DND-41 (cell line): ENCODE measurements at regions not wholly inside any gene's neighbourhood (a gene's known extent, or its start where the extent isn't known, plus 50 kb on each side); places are given as distances from the start of the nearest gene placed in this dataset.

ENCODE experiments used
- ATAC-seq: fragments of 200-7000 bp; cut with Tn5 transposase; 3 replicates; pipeline ENCODE4 v1.9.1; 2021; ENCODE audit warnings: low read depth; ENCODE audit not compliant: insufficient read depth
- DNase-seq: peaks from one replicate; pipeline ENCODE4 v3.0.0-alpha.2; 2020
- H2AFZ ChIP-seq: 2 replicates; pipeline ENCODE4 v1.6.0; 2012; ENCODE audit warnings: low read depth, low read length
- H3K27ac ChIP-seq: 2 replicates; pipeline ENCODE4 v1.5.1; 2012; ENCODE audit warnings: low read length, inconsistent platforms
- H3K27me3 ChIP-seq: fragments of 200-600 bp; sonication (generic); 2 replicates; pipeline ENCODE4 v1.6.0; 2012; ENCODE audit warnings: low read length, mild to moderate bottlenecking, inconsistent platforms; ENCODE audit not compliant: insufficient read depth, poor library complexity
- H3K36me3 ChIP-seq: 2 replicates; pipeline ENCODE4 v1.5.1; 2012; ENCODE audit warnings: low read length, inconsistent platforms; ENCODE audit not compliant: insufficient read depth
- H3K4me1 ChIP-seq: 2 replicates; pipeline ENCODE4 v1.5.1; 2012; ENCODE audit warnings: mild to moderate bottlenecking, low read length; ENCODE audit not compliant: insufficient read depth
- H3K4me2 ChIP-seq: 2 replicates; pipeline ENCODE4 v1.6.0; 2012; ENCODE audit warnings: mild to moderate bottlenecking, moderate library complexity, low read length, inconsistent platforms; ENCODE audit not compliant: insufficient read depth
- H3K4me3 ChIP-seq, 2 experiments: fragments of 200-600 bp in 1 of 2; shearing (Covaris generic) in 1 of 2; 2 replicates each; pipeline ENCODE4 v1.5.1; 2012 to 2016; ENCODE audit warnings: inconsistent platforms in 2 of 2, low read length in 2 of 2, mild to moderate bottlenecking in 2 of 2, low read depth in 1 of 2, moderate library complexity in 1 of 2
- H3K79me2 ChIP-seq: 2 replicates; pipeline ENCODE4 v1.6.0; 2012; ENCODE audit warnings: low read length, inconsistent platforms; ENCODE audit not compliant: insufficient read depth
- H3K9ac ChIP-seq: 2 replicates; pipeline ENCODE4 v1.6.0; 2012; ENCODE audit warnings: low read depth, mild to moderate bottlenecking, inconsistent platforms, low read length, moderate library complexity
- H3K9me3 ChIP-seq: 2 replicates; pipeline ENCODE4 v1.5.1; 2012; ENCODE audit warnings: low read length, moderate library complexity, mild to moderate bottlenecking, inconsistent platforms; ENCODE audit not compliant: insufficient read depth, severe bottlenecking
- H4K20me1 ChIP-seq: 2 replicates; pipeline ENCODE4 v1.6.0; 2012; ENCODE audit warnings: low read length; ENCODE audit not compliant: insufficient read depth
- EZH2 ChIP-seq: IDR thresholded peaks from 3 replicates; pipeline ENCODE4 v1.6.1; 2012; ENCODE audit warnings: borderline replicate concordance, low read depth, mild to moderate bottlenecking, moderate library complexity, low read length, inconsistent platforms; ENCODE audit not compliant: severe bottlenecking
- TF ChIP-seq, protein P1 (sequence below): IDR thresholded peaks from 2 replicates; pipeline ENCODE4 v1.5.1; 2012; ENCODE audit warnings: borderline replicate concordance, low read length, moderate library complexity, mild to moderate bottlenecking; ENCODE audit not compliant: poor library complexity, severe bottlenecking; ENCODE audit errors: extremely low read depth

DNA sequence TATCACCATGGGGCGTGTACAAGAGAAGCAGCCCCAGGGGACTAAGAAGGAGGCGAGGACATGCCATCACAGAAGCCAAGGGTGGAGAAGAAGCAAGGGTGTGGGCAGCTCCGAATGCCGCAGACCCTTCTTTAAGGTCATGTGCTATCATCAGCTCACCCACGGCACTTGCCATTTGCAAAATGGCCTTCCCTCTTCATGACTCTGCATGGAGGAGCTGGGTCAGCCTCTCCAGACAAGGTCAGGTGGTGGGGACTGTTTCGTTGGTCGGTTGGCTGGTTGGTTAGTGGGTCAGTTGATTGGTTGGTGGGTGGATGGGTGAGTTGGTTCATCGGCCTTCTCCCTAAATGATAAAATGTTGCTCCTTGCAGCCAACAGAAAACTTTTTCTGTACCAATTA, 622.5 kb downstream of the TBC1D22A start:
- H3K4me1 ChIP-seq, result no peaks in the 10 kb centered on the region
- TF ChIP-seq, protein P1, sequence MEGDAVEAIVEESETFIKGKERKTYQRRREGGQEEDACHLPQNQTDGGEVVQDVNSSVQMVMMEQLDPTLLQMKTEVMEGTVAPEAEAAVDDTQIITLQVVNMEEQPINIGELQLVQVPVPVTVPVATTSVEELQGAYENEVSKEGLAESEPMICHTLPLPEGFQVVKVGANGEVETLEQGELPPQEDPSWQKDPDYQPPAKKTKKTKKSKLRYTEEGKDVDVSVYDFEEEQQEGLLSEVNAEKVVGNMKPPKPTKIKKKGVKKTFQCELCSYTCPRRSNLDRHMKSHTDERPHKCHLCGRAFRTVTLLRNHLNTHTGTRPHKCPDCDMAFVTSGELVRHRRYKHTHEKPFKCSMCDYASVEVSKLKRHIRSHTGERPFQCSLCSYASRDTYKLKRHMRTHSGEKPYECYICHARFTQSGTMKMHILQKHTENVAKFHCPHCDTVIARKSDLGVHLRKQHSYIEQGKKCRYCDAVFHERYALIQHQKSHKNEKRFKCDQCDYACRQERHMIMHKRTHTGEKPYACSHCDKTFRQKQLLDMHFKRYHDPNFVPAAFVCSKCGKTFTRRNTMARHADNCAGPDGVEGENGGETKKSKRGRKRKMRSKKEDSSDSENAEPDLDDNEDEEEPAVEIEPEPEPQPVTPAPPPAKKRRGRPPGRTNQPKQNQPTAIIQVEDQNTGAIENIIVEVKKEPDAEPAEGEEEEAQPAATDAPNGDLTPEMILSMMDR, result no peak
- TF ChIP-seq EZH2, result no peak
- H3K9ac ChIP-seq, result no peak overlapping the region
- H3K27ac ChIP-seq, result no peak overlapping the region
- no peaks in the 10 kb centered on the region; the same call in 1 of the 2 replicates for H4K20me1 ChIP-seq
- H3K9me3 ChIP-seq, result no peaks in the 10 kb centered on the region
- H3K36me3 ChIP-seq, result no peaks in the 10 kb centered on the region
- H3K79me2 ChIP-seq, result no peaks in the 10 kb centered on the region
- no peak overlapping the region for H3K4me2 ChIP-seq
- peaks cover 11% of the 10 kb centered on the region for H3K27me3 ChIP-seq
- no peak overlapping the region for H2AFZ ChIP-seq
- ATAC-seq (no peak), DNase-seq (no peak)
- no peak overlapping the region for H3K4me3 ChIP-seq

DNA sequence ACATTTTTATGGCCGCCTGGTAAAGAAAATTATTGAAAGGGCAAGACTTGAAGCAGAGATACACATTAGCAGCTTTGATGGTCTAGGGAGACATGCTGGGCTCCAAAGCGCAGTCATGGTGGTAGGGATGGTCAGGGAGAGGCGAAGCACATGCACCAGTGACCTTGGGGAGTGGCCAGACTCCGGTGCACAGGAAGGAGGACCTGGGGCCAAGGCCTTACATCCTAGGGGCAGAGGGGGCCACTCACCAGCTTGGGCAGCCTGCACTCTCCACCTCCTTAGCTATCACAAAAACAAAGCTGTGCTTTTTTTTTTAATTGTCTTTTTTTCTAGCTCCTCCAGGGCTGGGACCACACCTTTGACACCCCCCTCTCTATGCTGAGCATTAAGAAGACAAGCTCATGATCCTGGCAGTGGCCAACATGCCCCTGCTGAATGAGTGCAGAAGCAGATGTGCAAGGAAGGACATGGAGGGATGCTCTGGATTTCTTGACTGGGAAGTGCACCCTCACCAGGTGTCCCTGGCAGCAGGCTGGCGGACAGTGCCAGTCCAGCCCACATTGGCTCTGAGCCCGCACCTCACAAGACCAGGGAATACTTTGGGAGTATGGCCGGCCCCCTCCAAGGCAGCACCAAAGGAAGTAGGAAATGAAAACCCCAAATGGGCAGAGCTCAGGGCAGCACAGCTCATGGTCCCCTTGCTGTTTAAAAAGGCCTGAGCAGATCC, 619.9 kb downstream of the TBC1D22A start:
- DNase-seq (no peak), ATAC-seq (no peak)
- TF ChIP-seq, protein P1, result no peak
- no peak for TF ChIP-seq EZH2
- H3K9me3 ChIP-seq, result no peaks in the 10 kb centered on the region
- no peaks in the 10 kb centered on the region for H4K20me1 ChIP-seq
- H3K4me3 ChIP-seq, result no peak overlapping the region
- no peaks in the 10 kb centered on the region for H3K79me2 ChIP-seq
- H3K36me3 ChIP-seq, result no peaks in the 10 kb centered on the region
- no peaks in the 10 kb centered on the region for H3K4me1 ChIP-seq
- H3K4me2 ChIP-seq, result no peak overlapping the region
- no peak overlapping the region for H3K27ac ChIP-seq
- H2AFZ ChIP-seq, result no peak overlapping the region
- peaks cover 11% of the 10 kb centered on the region for H3K27me3 ChIP-seq
- no peak overlapping the region for H3K9ac ChIP-seq

DNA sequence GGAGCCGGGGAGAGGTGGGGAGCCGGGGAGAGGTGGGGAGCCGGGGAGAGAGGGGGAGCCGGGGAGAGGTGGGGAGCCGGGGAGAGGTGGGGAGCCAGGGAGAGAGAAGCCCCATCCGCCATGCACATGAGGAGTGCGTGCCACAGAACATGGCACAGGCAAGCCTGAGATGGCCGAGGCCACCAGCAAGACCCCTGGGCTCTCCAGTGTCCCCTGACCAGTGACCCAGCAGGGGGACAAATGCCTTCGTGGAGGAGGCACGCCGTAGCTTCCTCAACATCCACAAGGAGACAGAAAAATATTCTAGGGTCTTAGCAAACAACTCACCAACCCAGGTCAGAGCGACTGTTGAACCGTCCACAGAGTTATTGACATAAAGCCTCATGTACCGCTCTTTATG, 618.8 kb downstream of the TBC1D22A start:
- no peaks in the 10 kb centered on the region for H3K79me2 ChIP-seq
- no peak overlapping the region for H3K4me3 ChIP-seq
- H4K20me1 ChIP-seq, result no peaks in the 10 kb centered on the region
- no peak overlapping the region for H3K9ac ChIP-seq
- H3K36me3 ChIP-seq, result no peaks in the 10 kb centered on the region
- no peak for DNase-seq
- H3K27me3 ChIP-seq, result peaks cover 11% of the 10 kb centered on the region
- H3K4me1 ChIP-seq, result no peaks in the 10 kb centered on the region
- no peaks in the 10 kb centered on the region for H3K9me3 ChIP-seq
- no peak overlapping the region for H3K4me2 ChIP-seq
- H3K27ac ChIP-seq, result no peak overlapping the region
- TF ChIP-seq EZH2, result no peak
- TF ChIP-seq, protein P1, result no peak
- no peak for ATAC-seq
- no peak overlapping the region for H2AFZ ChIP-seq
